GM12878 (cell line): ENCODE measurements at regions not wholly inside any gene's neighbourhood (a gene's known extent, or its start where the extent isn't known, plus 50 kb on each side); places are given as distances from the start of the nearest gene placed in this dataset.

ENCODE experiments used
- ATAC-seq: fragments of 200-7000 bp; cut with Tn5 transposase; 3 replicates; pipeline ENCODE4 v1.9.1; 2020; ENCODE audit warnings: mild to moderate bottlenecking, moderate library complexity
- BruUV-seq: library from RNA; stranded (reverse); fragments of 400-500 nt; replicated peaks from 2 replicates; lab custom pipeline; 2021; lab: Mats Ljungman, UMichigan
- CTCF ChIA-PET: fragments of 300-600 bp; sonication (Branson Sonifier 250); formaldehyde crosslinking; extraction: SDS; loops from one replicate; lab custom pipeline; 2021; ENCODE audit warnings: inconsistent platforms; lab: Yijun Ruan, JAX
- POLR2A ChIA-PET: fragments of 350-600 bp; formaldehyde crosslinking; extraction: SDS; loops from one replicate; lab custom pipeline; 2021; ENCODE audit warnings: inconsistent platforms; lab: Charles Lee
- RAD21 ChIA-PET: fragments of 300-600 bp; sonication (Branson Sonifier 250); formaldehyde crosslinking; loops from one replicate; lab custom pipeline; 2023; ENCODE audit warnings: antibody characterized with exemption; ENCODE audit not compliant: unreplicated experiment; lab: Charles Lee
- SMC1A ChIA-PET: fragments of 300-600 bp; sonication (Branson Sonifier 250); formaldehyde crosslinking; loops from one replicate; lab custom pipeline; 2023; ENCODE audit not compliant: unreplicated experiment, uncharacterized antibody; lab: Charles Lee
- DNase-seq: peaks from one replicate; pipeline ENCODE4 v3.0.0-alpha.2; 2011; ENCODE audit warnings: low read depth, low spot score
- FAIRE-seq: peaks from 3 replicates; lab custom pipeline; 2011; peaks lifted over from hg19 to GRCh38; lab: Jason Lieb, UNC
- H2AFZ ChIP-seq: 2 replicates; pipeline ENCODE4 v1.6.0; 2011; ENCODE audit warnings: low read depth, low read length, control low read depth; ENCODE audit not compliant: control insufficient read depth
- H3K27ac ChIP-seq: 2 replicates; pipeline ENCODE4 v1.5.1; 2011; ENCODE audit warnings: control low read depth; ENCODE audit not compliant: control insufficient read depth, insufficient read depth
- H3K27me3 ChIP-seq, 2 experiments: replicated peaks in 1 of 2; 2 replicates each; pipeline versions ENCODE4 v1.6.0 to v1.6.1; 2011; ENCODE audit warnings: low read length in 1 of 2; ENCODE audit not compliant: control insufficient read depth in 2 of 2, insufficient read depth in 2 of 2
- H3K36me3 ChIP-seq, 2 experiments: 2 replicates each; pipeline ENCODE4 v1.5.1; 2011; ENCODE audit warnings: low read length in 1 of 2; ENCODE audit not compliant: control insufficient read depth in 2 of 2, insufficient read depth in 2 of 2
- H3K4me1 ChIP-seq: 2 replicates; pipeline ENCODE4 v1.6.1; 2011; ENCODE audit warnings: mild to moderate bottlenecking, low read length, moderate library complexity, mixed read lengths; ENCODE audit not compliant: control insufficient read depth, insufficient read depth
- H3K4me2 ChIP-seq: 2 replicates; pipeline ENCODE4 v1.6.0; 2011; ENCODE audit warnings: control low read depth; ENCODE audit not compliant: control insufficient read depth, insufficient read depth
- H3K4me3 ChIP-seq: fragments of 200-600 bp; sonication (generic); 2 replicates; pipeline ENCODE4 v1.5.1; 2016
- H3K79me2 ChIP-seq: 2 replicates; pipeline ENCODE4 v1.6.0; 2011; ENCODE audit warnings: low read length; ENCODE audit not compliant: control insufficient read depth, insufficient read depth
- H3K9ac ChIP-seq: 2 replicates; pipeline ENCODE4 v1.8.0; 2011; ENCODE audit warnings: low read length, control low read depth, mixed read lengths; ENCODE audit not compliant: control insufficient read depth, insufficient read depth
- H3K9me3 ChIP-seq: replicated peaks from 3 replicates; pipeline ENCODE4 v1.5.1; 2011; ENCODE audit warnings: mild to moderate bottlenecking, low read length; ENCODE audit not compliant: control insufficient read depth, insufficient read depth
- H4K20me1 ChIP-seq: 2 replicates; pipeline ENCODE4 v1.6.0; 2011; ENCODE audit not compliant: control insufficient read depth, insufficient read depth
- ASH2L ChIP-seq: fragments of 300-600, 200-600 bp; sonication (generic); IDR thresholded peaks from 2 replicates; pipeline ENCODE4 v1.6.1; 2017; ENCODE audit warnings: low read depth, mild to moderate bottlenecking, borderline replicate concordance
- ATF7 ChIP-seq: fragments of 450-650 bp; IDR thresholded peaks from 2 replicates; pipeline ENCODE4 v1.6.1; 2016; ENCODE audit warnings: low read depth, mild to moderate bottlenecking
- CREB1 ChIP-seq: IDR thresholded peaks from 2 replicates; pipeline ENCODE4 v1.6.1; 2012; ENCODE audit warnings: low read depth, mild to moderate bottlenecking, inconsistent platforms
- EED ChIP-seq: sonication (generic); IDR thresholded peaks from 2 replicates; pipeline ENCODE4 v1.6.1; 2016; ENCODE audit warnings: antibody characterized with exemption, low read depth
- FOS ChIP-seq: IDR thresholded peaks from 3 replicates; pipeline ENCODE4 v1.6.1; 2011; ENCODE audit warnings: borderline replicate concordance; ENCODE audit not compliant: insufficient read length; ENCODE audit errors: extremely low read depth
- IRF4 ChIP-seq: IDR thresholded peaks from 2 replicates; pipeline ENCODE4 v1.6.1; 2011; ENCODE audit warnings: low read depth, low read length
- MYC ChIP-seq: IDR thresholded peaks from 2 replicates; pipeline ENCODE4 v1.6.1; 2011; ENCODE audit warnings: mild to moderate bottlenecking, low read length, moderate library complexity, inconsistent platforms; ENCODE audit not compliant: insufficient read depth, insufficient replicate concordance, insufficient read length, severe bottlenecking
- NFIC ChIP-seq: IDR thresholded peaks from 2 replicates; pipeline ENCODE4 v1.6.1; 2012; ENCODE audit warnings: low read depth, mild to moderate bottlenecking, inconsistent platforms, low read length, moderate library complexity
- PML ChIP-seq: IDR thresholded peaks from 2 replicates; pipeline ENCODE4 v1.6.1; 2012; ENCODE audit warnings: low read length, inconsistent platforms
- POLR2A ChIP-seq: IDR thresholded peaks from 2 replicates; pipeline ENCODE4 v1.6.1; 2011; ENCODE audit warnings: low read depth, mild to moderate bottlenecking, low read length
- RAD21 ChIP-seq: IDR thresholded peaks from 2 replicates; pipeline ENCODE4 v1.6.1; 2011; ENCODE audit warnings: mild to moderate bottlenecking, low read depth, low read length, moderate library complexity; ENCODE audit not compliant: insufficient read depth
- RB1 ChIP-seq: fragments of 450-650 bp; formaldehyde crosslinking; IDR thresholded peaks from 2 replicates; pipeline ENCODE4 v1.6.1; 2017; ENCODE audit warnings: mild to moderate bottlenecking, borderline replicate concordance
- STAT3 ChIP-seq: IDR thresholded peaks from 2 replicates; pipeline ENCODE4 v1.6.1; 2011; ENCODE audit warnings: low read depth, low read length, improper control_type of control experiment
- ZNF207 ChIP-seq: fragments of 450-650 bp; IDR thresholded peaks from 2 replicates; pipeline ENCODE4 v1.6.1; 2014; ENCODE audit warnings: antibody characterized with exemption, mild to moderate bottlenecking, borderline replicate concordance
- ZNF217 ChIP-seq: fragments of 450-650 bp; IDR thresholded peaks from 2 replicates; pipeline ENCODE4 v1.6.1; 2017; ENCODE audit warnings: antibody characterized with exemption, mild to moderate bottlenecking
- ZSCAN29 ChIP-seq: fragments of 450-650 bp; IDR thresholded peaks from 2 replicates; pipeline ENCODE4 v1.6.1; 2017; ENCODE audit warnings: mild to moderate bottlenecking, moderate library complexity
- in situ Hi-C: fragments of 300-500 bp; cut with MboI; formaldehyde crosslinking; loops from 9 replicates; pipeline ENCODE4 v1.14.3; 2018; ENCODE audit warnings: mixed read lengths
- intact Hi-C: fragments of 100-400 bp; cut with micrococcal nuclease; formaldehyde crosslinking; loops from one replicate; pipeline ENCODE4 v1.14.2; 2022; ENCODE audit not compliant: unreplicated experiment
- TF ChIP-seq, protein P1 (sequence below): fragments of 450-650 bp; IDR thresholded peaks from 2 replicates; pipeline ENCODE4 v1.6.1; 2017; ENCODE audit warnings: antibody characterized with exemption, mild to moderate bottlenecking, moderate library complexity
- TF ChIP-seq, protein P2 (sequence below): fragments of 450-650 bp; IDR thresholded peaks from 2 replicates; pipeline ENCODE4 v1.6.1; 2017; ENCODE audit warnings: mild to moderate bottlenecking
- TF ChIP-seq, protein P3 (sequence below): IDR thresholded peaks from 2 replicates; pipeline ENCODE4 v1.6.1; 2012; ENCODE audit warnings: low read depth, low read length, improper control_type of control experiment

DNA sequence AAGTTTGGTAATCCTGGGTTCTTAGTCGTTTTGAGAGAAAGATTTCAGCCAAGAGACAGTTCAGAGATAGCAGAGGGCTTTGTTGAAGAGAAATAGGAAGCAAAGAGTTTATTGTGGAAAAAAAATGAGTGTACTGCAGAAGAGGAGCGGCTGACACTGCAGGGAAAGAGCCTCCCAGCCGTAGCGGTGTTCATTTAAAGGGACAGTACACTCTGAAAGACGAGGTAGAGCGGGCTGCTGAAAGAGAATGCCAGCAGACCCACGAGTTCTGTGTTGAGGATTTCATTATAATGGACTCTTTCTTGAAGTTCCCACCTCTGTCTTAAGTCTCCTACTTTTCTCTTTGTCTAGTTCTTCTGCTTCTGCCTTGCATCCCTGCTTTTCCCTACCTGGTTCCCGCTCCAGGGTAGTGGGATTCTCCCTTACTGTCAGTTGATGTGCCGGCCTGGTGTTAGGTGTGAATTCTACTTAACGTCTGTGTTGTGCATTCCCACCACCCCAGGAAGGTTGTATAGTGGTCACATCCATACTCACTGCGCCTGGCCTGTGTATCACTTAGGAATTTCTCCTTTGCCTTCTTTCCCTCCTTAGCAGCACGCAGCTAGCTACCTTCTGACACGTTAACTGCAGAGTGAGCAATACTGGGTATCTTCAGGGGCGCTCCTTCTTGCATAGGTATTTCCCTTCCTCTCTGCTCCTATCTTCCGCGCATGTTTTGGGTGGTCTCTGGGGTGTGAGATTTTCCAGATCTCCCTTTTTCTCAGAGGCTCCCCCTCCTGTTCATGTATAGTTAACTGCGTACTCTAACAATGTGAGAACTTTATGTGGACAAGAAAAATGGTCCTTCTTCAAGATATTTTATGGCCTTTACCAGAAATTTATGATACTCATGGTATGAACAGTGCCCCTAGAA, 164.5 kb downstream of the PTH2R start (continued):
- TF ChIP-seq, protein P1, sequence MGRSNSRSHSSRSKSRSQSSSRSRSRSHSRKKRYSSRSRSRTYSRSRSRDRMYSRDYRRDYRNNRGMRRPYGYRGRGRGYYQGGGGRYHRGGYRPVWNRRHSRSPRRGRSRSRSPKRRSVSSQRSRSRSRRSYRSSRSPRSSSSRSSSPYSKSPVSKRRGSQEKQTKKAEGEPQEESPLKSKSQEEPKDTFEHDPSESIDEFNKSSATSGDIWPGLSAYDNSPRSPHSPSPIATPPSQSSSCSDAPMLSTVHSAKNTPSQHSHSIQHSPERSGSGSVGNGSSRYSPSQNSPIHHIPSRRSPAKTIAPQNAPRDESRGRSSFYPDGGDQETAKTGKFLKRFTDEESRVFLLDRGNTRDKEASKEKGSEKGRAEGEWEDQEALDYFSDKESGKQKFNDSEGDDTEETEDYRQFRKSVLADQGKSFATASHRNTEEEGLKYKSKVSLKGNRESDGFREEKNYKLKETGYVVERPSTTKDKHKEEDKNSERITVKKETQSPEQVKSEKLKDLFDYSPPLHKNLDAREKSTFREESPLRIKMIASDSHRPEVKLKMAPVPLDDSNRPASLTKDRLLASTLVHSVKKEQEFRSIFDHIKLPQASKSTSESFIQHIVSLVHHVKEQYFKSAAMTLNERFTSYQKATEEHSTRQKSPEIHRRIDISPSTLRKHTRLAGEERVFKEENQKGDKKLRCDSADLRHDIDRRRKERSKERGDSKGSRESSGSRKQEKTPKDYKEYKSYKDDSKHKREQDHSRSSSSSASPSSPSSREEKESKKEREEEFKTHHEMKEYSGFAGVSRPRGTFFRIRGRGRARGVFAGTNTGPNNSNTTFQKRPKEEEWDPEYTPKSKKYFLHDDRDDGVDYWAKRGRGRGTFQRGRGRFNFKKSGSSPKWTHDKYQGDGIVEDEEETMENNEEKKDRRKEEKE: no peak

DNA sequence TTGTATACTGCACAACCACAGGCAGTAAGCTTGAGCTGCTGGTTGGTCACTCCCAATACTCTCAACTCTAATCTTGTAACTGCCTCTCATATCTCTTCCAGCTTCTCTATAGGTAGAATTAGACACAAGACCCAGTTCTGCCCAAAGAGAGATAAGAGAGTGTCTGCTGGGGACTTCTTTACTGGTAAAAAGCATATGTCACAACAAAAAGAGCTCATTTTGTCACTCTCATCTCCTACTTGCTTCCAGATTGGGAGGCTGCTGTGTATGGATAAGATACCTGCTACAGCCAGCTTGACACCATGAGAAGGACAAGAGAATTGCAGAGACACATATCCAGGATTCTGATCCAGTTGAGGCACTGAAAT, 165.2 kb downstream of the PTH2R start:
- Histone ChIP-seq H3K4me3 (no peak overlapping the region), H3K27me3 (no peaks in the 10 kb centered on the region), H3K4me1 (no peaks in the 10 kb centered on the region), H4K20me1 (no peaks in the 10 kb centered on the region), H3K4me2 (no peak overlapping the region), H3K9ac (no peak overlapping the region), H3K79me2 (no peaks in the 10 kb centered on the region), H3K9me3 (no peaks in the 10 kb centered on the region), H3K36me3 (no peaks in the 10 kb centered on the region), H2AFZ (no peak overlapping the region), H3K27ac (no peak overlapping the region)
- BruUV-seq: no TSS peak
- ATAC-seq (no peak), DNase-seq (no peak), FAIRE-seq (no peak)
- ChIA-PET CTCF (interaction anchor here (1.3 kb wide), 1 partner anchor 8 kb away, joined by 3 read pairs; no protein-coding TSS in a partner anchor), POLR2A (no interaction called here), RAD21 (no interaction called here), SMC1A (no interaction called here)
- intact Hi-C loops: no loop called here
- in situ Hi-C loops: no loop called here
- TF ChIP-seq NFIC: no peak
- TF ChIP-seq RAD21: no peak
- TF ChIP-seq STAT3: no peak
- TF ChIP-seq MYC: no peak
- TF ChIP-seq ZNF217: no peak
- TF ChIP-seq EED: no peak
- no peak for TF ChIP-seq IRF4
- no peak for TF ChIP-seq ZNF207
- TF ChIP-seq, protein P2, sequence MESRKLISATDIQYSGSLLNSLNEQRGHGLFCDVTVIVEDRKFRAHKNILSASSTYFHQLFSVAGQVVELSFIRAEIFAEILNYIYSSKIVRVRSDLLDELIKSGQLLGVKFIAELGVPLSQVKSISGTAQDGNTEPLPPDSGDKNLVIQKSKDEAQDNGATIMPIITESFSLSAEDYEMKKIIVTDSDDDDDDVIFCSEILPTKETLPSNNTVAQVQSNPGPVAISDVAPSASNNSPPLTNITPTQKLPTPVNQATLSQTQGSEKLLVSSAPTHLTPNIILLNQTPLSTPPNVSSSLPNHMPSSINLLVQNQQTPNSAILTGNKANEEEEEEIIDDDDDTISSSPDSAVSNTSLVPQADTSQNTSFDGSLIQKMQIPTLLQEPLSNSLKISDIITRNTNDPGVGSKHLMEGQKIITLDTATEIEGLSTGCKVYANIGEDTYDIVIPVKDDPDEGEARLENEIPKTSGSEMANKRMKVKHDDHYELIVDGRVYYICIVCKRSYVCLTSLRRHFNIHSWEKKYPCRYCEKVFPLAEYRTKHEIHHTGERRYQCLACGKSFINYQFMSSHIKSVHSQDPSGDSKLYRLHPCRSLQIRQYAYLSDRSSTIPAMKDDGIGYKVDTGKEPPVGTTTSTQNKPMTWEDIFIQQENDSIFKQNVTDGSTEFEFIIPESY: no peak
- TF ChIP-seq POLR2A: no peak
- TF ChIP-seq CREB1: no peak
- no peak for TF ChIP-seq ASH2L
- no peak for TF ChIP-seq FOS
- no peak for TF ChIP-seq ATF7
- TF ChIP-seq ZSCAN29: no peak
- TF ChIP-seq PML: no peak
- TF ChIP-seq, protein P3, sequence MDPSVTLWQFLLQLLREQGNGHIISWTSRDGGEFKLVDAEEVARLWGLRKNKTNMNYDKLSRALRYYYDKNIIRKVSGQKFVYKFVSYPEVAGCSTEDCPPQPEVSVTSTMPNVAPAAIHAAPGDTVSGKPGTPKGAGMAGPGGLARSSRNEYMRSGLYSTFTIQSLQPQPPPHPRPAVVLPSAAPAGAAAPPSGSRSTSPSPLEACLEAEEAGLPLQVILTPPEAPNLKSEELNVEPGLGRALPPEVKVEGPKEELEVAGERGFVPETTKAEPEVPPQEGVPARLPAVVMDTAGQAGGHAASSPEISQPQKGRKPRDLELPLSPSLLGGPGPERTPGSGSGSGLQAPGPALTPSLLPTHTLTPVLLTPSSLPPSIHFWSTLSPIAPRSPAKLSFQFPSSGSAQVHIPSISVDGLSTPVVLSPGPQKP: no peak
- no peak for TF ChIP-seq RB1
